BJ (cell line): ENCODE measurements at regions not wholly inside any gene's neighbourhood (a gene's known extent, or its start where the extent isn't known, plus 50 kb on each side); places are given as distances from the start of the nearest gene placed in this dataset.
"Not testable (repeated sequence)": the region's sequence is repeated elsewhere in the genome, so short reads cannot be mapped to it uniquely, and the experiment has no call there.

ENCODE experiments used
- CTCF ChIA-PET: fragments of 350-600 bp; formaldehyde crosslinking; extraction: SDS; loops from one replicate; lab custom pipeline; 2021; ENCODE audit warnings: antibody characterized with exemption, inconsistent platforms; lab: Yijun Ruan, JAX
- POLR2A ChIA-PET: fragments of 300-600 bp; sonication (Branson Sonifier 250); formaldehyde crosslinking; extraction: SDS; loops from one replicate; lab custom pipeline; 2021; ENCODE audit warnings: antibody characterized with exemption; lab: Charles Lee
- DNase-seq: peaks from one replicate; pipeline ENCODE4 v3.0.0-alpha.2; 2011; ENCODE audit warnings: low read depth
- H3K27me3 ChIP-seq: 2 replicates; pipeline ENCODE4 v1.6.0; 2011; ENCODE audit warnings: low read length; ENCODE audit not compliant: control insufficient read depth, insufficient read depth
- H3K36me3 ChIP-seq: 2 replicates; pipeline ENCODE4 v1.5.1; 2011; ENCODE audit warnings: low read length; ENCODE audit not compliant: control insufficient read depth, insufficient read depth
- H3K4me3 ChIP-seq: 2 replicates; pipeline ENCODE4 v1.5.1; 2011; ENCODE audit warnings: low read depth, mild to moderate bottlenecking, control low read depth, low read length
- TF ChIP-seq, protein P1 (sequence below): IDR thresholded peaks from 2 replicates; pipeline ENCODE4 v1.5.1; 2011; ENCODE audit warnings: low read depth, mild to moderate bottlenecking, control low read depth, inconsistent platforms, low read length, moderate library complexity; ENCODE audit not compliant: insufficient read depth

DNA sequence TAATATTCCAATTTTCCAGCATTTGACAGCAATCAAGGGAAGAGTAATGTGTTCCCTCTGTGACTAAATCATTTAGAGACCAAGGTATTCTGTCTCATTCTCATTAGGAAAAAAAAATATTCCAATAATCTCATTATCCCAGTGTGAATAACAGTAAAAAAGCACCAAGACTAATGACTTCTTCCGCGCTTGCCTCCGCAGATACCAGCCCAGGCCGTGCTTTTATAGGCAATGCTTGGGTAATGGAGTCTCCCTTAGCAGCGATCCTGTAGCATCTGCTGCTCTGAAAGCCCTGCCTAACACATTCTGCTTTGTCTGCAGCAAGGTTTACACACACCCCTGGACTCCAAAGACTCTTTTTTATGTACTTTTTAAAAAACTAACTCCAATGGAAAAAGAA lies 470.0 kb upstream of the CAMK1G start:
- H3K4me3 ChIP-seq, result no peak overlapping the region

GRCh38 chr1:209116705-209117104 lies 466.8 kb upstream of the CAMK1G start:
- ChIA-PET POLR2A (no interaction called here), CTCF (no interaction called here)
- no peak overlapping the region for H3K4me3 ChIP-seq
- no peak for DNase-seq
- no peaks in the 10 kb centered on the region for H3K27me3 ChIP-seq
- TF ChIP-seq, protein P1, sequence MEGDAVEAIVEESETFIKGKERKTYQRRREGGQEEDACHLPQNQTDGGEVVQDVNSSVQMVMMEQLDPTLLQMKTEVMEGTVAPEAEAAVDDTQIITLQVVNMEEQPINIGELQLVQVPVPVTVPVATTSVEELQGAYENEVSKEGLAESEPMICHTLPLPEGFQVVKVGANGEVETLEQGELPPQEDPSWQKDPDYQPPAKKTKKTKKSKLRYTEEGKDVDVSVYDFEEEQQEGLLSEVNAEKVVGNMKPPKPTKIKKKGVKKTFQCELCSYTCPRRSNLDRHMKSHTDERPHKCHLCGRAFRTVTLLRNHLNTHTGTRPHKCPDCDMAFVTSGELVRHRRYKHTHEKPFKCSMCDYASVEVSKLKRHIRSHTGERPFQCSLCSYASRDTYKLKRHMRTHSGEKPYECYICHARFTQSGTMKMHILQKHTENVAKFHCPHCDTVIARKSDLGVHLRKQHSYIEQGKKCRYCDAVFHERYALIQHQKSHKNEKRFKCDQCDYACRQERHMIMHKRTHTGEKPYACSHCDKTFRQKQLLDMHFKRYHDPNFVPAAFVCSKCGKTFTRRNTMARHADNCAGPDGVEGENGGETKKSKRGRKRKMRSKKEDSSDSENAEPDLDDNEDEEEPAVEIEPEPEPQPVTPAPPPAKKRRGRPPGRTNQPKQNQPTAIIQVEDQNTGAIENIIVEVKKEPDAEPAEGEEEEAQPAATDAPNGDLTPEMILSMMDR, result no peak
- H3K36me3 ChIP-seq, result no peaks in the 10 kb centered on the region

More for the DNA sequence above, 470.0 kb upstream of the CAMK1G start:
- ChIA-PET POLR2A (no interaction called here), CTCF (interaction anchor here (1.0 kb wide), 1 partner anchor 31 kb away, joined by 3 read pairs; no protein-coding TSS in a partner anchor)
- no peaks in the 10 kb centered on the region; the same call in 1 of the 2 replicates for H3K27me3 ChIP-seq
- H3K36me3 ChIP-seq, result no peaks in the 10 kb centered on the region
- no peak for DNase-seq
- TF ChIP-seq, protein P1, result no peak

GRCh38 chr1:209123601-209124000 lies 459.9 kb upstream of the CAMK1G start:
- H3K4me3 ChIP-seq, result no peak overlapping the region
- CTCF ChIA-PET, result no interaction called here
- H3K36me3 ChIP-seq, result no peaks in the 10 kb centered on the region
- DNase-seq, result no peak
- POLR2A ChIA-PET, result no interaction called here
- TF ChIP-seq, protein P1, result no peak
- H3K27me3 ChIP-seq, result no peaks in the 10 kb centered on the region

DNA sequence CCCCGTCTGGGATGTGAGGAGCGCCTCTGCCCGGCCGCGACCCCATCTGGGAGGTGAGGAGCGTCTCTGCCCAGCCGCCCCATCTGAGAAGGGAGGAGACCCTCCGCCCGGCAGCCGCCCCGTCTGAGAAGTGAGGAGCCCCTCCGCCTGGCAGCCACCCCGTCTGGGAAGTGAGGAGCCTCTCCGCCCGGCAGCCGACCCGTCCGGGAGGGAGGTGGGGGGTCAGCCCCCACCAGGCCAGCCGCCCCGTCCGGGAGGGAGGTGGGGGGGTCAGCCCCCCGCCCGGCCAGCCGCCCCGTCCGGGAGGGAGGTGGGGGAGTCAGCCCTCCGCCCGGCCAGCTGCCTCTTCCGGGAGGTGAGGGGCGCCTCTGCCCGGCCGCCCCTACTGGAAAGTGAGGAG lies 454.4 kb upstream of the CAMK1G start:
- POLR2A ChIA-PET, H3K36me3 ChIP-seq, H3K4me3 ChIP-seq, DNase-seq, CTCF ChIA-PET, H3K27me3 ChIP-seq: not testable (repeated sequence)

GRCh38 chr1:209130886-209131285 lies 452.6 kb upstream of the CAMK1G start:
- TF ChIP-seq, protein P1, result no peak
- no peak overlapping the region for H3K4me3 ChIP-seq
- no peaks in the 10 kb centered on the region for H3K36me3 ChIP-seq
- POLR2A ChIA-PET, result no interaction called here
- no peak for DNase-seq
- no peaks in the 10 kb centered on the region for H3K27me3 ChIP-seq
- CTCF ChIA-PET, result no interaction called here

DNA sequence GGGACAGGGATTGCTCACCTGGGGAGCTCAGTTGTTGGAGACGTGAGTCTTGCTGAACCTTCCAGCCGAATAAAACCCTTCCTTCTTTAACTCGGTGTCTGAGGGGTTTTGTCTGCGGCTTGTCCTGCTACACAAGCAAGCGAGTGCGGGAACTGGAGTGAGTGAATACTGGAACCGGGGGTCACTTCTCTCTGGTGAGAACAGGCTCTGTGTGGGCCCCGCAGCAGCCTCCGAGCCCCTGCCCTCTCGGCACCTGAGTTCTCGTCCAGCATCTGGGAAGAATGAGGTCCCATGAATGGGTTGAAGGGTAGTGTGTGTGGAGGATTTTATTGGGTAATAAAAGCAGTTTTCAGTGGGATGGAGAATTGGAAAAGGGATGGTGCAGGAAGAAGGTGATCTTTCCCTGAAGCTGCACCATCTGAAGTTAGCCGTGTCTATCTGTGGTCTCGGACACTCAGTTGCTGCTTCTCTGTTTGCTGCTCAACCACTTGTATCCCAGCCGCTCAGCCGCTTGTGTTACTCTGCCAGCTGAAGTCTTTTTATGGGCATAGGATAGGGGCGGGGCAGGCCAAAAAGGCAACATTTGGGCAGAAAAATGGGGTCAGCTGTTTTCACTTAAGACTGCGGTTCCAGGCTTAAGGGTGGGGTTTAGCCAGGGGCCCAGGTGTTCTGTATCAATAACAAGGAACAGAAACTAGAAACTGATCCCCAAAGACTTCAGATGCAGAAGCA lies 450.6 kb upstream of the CAMK1G start:
- Histone ChIP-seq H3K36me3 (no peaks in the 10 kb centered on the region), H3K27me3 (no peaks in the 10 kb centered on the region), H3K4me3 (no peak overlapping the region)
- no peak for DNase-seq
- ChIA-PET CTCF (no interaction called here), POLR2A (no interaction called here)
- TF ChIP-seq, protein P1, result no peak
